Tibial artery (tissue), 4 donors: ENCODE measurements at regions not wholly inside any gene's neighbourhood (a gene's known extent, or its start where the extent isn't known, plus 50 kb on each side); places are given as distances from the start of the nearest gene placed in this dataset.
"Not testable (repeated sequence)": the region's sequence is repeated elsewhere in the genome, so short reads cannot be mapped to it uniquely, and the experiment has no call there.

Source experiments
- DNase-seq, 2 donors: peaks; one replicate each; pipeline ENCODE4 v3.0.0-alpha.2; 2019
- H3K27ac ChIP-seq, 2 donors: fragments of 200-600 bp; sonication (generic) in 1 of 2; 1 replicate in 1 of 2; 2 replicates in 1 of 2; pipeline ENCODE4 v1.5.1; 2018 to 2019; ENCODE audit warnings: mild to moderate bottlenecking in 1 of 2
- H3K27me3 ChIP-seq, 2 donors: fragments of 200-600 bp; sonication (generic) in 1 of 2; one replicate each; pipeline versions ENCODE4 v1.5.1 to v1.6.0; 2016 to 2019
- H3K36me3 ChIP-seq, 3 donors: fragments of 200-600 bp; sonication (generic) in 2 of 3; one replicate each; pipeline ENCODE4 v1.5.1; 2016 to 2019; ENCODE audit warnings: mild to moderate bottlenecking in 2 of 3
- H3K4me1 ChIP-seq, 4 donors: fragments of 200-600 bp; sonication (generic) in 2 of 4; 1 replicate in 3 of 4; 2 replicates in 1 of 4; pipeline ENCODE4 v1.5.1; 2016 to 2019
- H3K4me3 ChIP-seq, 2 donors: fragments of 200-600 bp; sonication (generic) in 1 of 2; 1 replicate in 1 of 2; 2 replicates in 1 of 2; pipeline ENCODE4 v1.5.1; 2018 to 2019; ENCODE audit warnings: mild to moderate bottlenecking in 2 of 2
- H3K9me3 ChIP-seq, 3 donors: fragments of 200-600 bp; sonication (generic) in 1 of 3; one replicate each; pipeline ENCODE4 v1.5.1; 2016 to 2019
- intact Hi-C: fragments of 100-400 bp; cut with DNase I; formaldehyde crosslinking; loops from one replicate; pipeline ENCODE4 v1.15.0; 2023; ENCODE audit warnings: low total_unique reads
- TF ChIP-seq, protein P1 (sequence below), 2 experiments: fragments of 200-600 bp in 1 of 2; fragments of 450-650 bp in 1 of 2; IDR thresholded peaks; one replicate each; pipeline ENCODE4 v1.5.1; 2017 to 2019; ENCODE audit warnings: antibody characterized with exemption in 2 of 2, mild to moderate bottlenecking in 1 of 2, moderate library complexity in 1 of 2

DNA sequence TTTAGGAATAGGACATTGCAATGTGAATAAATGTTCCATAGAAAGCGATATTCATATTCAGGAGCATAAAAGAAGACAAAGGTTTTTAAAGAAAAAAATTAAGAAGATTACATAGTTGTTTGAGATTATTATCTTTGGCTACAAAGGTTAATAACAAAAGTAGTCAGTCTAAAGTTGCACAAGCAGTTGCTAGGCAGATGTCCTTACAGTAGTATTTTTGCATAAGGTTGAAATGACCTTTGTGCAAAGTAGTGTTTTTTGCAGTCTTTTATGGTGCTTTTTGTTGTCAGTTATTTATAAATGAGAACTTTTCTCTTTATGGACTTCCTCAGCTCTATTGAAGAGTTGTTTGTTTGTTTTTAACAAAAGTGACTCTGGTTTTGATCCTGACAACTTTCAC is 447.8 kb downstream of the AMY1C start:
- DNase-seq: no peak
- Histone ChIP-seq H3K36me3 (no peaks in the 10 kb centered on the region), H3K4me1 (no peaks in the 10 kb centered on the region), H3K9me3 (peaks cover 0 to 3% (median 2%) of the 10 kb centered on the region in 3 donors), H3K27ac (no peak overlapping the region), H3K27me3 (no peaks in the 10 kb centered on the region), H3K4me3 (no peak overlapping the region)
- intact Hi-C loops: no loop called here
- TF ChIP-seq, protein P1, sequence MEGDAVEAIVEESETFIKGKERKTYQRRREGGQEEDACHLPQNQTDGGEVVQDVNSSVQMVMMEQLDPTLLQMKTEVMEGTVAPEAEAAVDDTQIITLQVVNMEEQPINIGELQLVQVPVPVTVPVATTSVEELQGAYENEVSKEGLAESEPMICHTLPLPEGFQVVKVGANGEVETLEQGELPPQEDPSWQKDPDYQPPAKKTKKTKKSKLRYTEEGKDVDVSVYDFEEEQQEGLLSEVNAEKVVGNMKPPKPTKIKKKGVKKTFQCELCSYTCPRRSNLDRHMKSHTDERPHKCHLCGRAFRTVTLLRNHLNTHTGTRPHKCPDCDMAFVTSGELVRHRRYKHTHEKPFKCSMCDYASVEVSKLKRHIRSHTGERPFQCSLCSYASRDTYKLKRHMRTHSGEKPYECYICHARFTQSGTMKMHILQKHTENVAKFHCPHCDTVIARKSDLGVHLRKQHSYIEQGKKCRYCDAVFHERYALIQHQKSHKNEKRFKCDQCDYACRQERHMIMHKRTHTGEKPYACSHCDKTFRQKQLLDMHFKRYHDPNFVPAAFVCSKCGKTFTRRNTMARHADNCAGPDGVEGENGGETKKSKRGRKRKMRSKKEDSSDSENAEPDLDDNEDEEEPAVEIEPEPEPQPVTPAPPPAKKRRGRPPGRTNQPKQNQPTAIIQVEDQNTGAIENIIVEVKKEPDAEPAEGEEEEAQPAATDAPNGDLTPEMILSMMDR (IDR thresholded peaks at IDR 0.05): no peak

DNA sequence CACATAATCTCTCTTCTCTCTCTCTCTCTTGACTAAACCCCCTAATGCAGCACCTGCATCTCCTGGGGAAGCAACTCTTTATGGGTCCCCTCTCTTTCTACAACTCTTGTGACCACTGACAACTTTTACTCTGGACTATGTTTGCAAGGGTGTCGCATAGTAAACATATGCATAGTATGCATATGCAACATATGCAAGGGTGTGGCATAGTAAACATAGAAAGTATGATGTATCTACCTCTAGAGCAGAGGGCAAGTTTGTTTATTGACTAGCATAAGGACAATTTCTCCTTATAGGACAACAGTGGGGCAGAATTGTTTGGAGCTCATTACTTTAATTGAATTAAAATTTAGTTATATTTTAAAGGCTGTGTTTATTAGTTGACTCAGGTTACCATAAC is 462.5 kb downstream of the AMY1C start:
- no peak for DNase-seq
- TF ChIP-seq, protein P1 (IDR thresholded peaks at IDR 0.05): no peak
- no peaks in the 10 kb centered on the region for H3K9me3 ChIP-seq
- H3K27ac ChIP-seq: no peak overlapping the region
- intact Hi-C loops: no loop called here
- no peaks in the 10 kb centered on the region for H3K36me3 ChIP-seq
- no peaks in the 10 kb centered on the region for H3K4me1 ChIP-seq
- no peak overlapping the region for H3K4me3 ChIP-seq
- H3K27me3 ChIP-seq: no peaks in the 10 kb centered on the region

DNA sequence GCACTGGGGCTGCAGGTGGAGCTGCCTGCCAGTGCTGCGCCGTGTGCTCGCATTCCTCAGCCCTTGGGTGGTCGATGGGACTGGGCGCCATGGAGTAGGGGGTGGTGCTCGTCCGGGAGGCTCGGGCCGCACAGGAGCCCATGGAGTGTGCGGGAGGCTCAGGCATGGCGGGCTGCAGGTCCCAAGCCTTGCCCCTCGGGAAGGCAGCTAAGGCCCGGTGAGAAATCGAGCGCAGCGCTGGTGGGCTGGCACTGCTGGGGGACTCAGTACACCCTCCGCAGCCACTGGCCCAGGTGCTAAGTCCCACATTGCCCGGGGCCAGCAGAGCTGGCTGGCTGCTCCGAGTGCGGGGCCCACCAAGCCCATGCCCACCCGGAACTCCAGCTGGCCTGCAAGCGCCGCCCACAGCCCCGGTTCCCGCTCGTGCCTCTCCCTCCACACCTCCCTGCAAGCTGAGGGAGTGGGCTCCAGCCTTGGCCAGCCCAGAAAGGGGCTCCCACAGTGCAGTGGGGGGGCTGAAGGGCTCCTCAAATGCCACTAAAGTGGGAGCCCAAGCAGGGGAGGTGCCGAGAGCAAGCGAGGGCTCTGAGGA is 467.8 kb downstream of the AMY1C start:
- H3K4me1 ChIP-seq, H3K36me3 ChIP-seq, intact Hi-C loops, H3K27me3 ChIP-seq, H3K9me3 ChIP-seq, DNase-seq, H3K4me3 ChIP-seq, H3K27ac ChIP-seq: not testable (repeated sequence)

DNA sequence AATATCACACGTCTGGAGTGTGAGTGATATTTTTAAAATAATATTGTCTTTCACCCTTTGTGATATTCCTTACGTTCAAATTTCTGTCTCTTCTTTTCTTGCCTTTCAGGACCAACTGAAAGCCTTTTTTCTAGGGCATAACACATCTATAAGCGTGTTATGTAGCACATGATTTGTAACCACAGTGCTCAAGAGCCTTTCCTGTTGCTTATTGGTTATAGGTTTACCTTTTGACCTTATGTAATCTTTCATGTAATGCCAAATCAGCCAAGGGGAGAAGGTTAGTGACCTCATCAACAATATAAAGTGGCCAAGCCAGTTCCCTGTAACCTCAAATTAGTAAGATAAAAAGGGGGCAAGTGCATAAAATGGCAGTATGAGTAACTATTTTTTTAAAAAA is 480.2 kb downstream of the AMY1C start:
- no peak for DNase-seq
- no peak overlapping the region for H3K27ac ChIP-seq
- H3K9me3 ChIP-seq: no peaks in the 10 kb centered on the region
- H3K4me1 ChIP-seq: no peaks in the 10 kb centered on the region
- H3K36me3 ChIP-seq: no peaks in the 10 kb centered on the region
- TF ChIP-seq, protein P1 (IDR thresholded peaks at IDR 0.05): no peak
- intact Hi-C loops: no loop called here
- H3K4me3 ChIP-seq: no peak overlapping the region
- no peaks in the 10 kb centered on the region for H3K27me3 ChIP-seq

DNA sequence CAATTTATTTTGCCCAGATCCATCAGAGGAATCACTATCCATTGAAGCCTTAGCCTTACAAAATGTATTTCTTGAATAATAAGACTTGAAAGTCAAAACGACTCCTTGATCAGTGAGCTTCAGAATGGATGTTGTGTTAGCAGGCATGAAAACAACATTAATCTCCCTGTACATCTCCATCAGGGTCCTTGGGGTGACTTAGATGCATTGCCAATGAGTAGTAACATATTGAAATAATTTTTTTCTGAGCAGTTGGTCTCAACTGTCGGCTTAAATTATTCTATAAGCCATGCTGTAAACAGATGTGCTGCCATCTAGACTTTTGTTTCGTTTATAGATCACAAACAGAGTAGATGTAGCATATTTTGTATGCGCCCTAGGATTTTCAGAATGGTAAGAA is 482.0 kb downstream of the AMY1C start:
- no peak for DNase-seq
- TF ChIP-seq, protein P1 (IDR thresholded peaks at IDR 0.05): no peak
- no peak overlapping the region for H3K4me3 ChIP-seq
- no peaks in the 10 kb centered on the region for H3K4me1 ChIP-seq
- H3K27ac ChIP-seq: no peak overlapping the region
- H3K27me3 ChIP-seq: no peaks in the 10 kb centered on the region
- H3K9me3 ChIP-seq: no peaks in the 10 kb centered on the region
- no peaks in the 10 kb centered on the region for H3K36me3 ChIP-seq
- intact Hi-C loops: no loop called here

DNA sequence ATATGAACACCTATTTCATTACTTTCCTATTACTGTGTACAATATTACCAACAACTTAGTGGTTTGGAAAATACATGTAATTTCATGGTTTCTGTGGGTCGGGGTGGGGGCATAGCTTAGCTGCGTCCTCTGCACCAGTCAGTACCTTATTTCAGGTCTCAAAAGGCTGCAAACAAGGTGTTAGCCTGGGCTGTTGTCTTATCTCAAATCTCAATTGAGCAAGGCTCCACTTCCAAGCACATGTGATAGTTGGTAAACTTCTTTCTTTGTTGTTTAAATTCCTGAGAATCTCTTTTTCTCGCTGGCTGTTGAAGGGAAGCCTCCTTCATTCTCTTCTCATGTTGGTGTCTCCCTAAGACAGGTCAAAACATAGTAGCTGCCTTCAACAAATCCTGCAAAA is 485.4 kb downstream of the AMY1C start:
- H3K9me3 ChIP-seq: peaks cover 0 to 4% (median 0%) of the 10 kb centered on the region in 3 donors
- DNase-seq: no peak
- TF ChIP-seq, protein P1 (IDR thresholded peaks at IDR 0.05): no peak
- no peak overlapping the region for H3K27ac ChIP-seq
- H3K36me3 ChIP-seq: no peaks in the 10 kb centered on the region
- no peak overlapping the region for H3K4me3 ChIP-seq
- H3K27me3 ChIP-seq: no peaks in the 10 kb centered on the region
- intact Hi-C loops: no loop called here
- no peaks in the 10 kb centered on the region for H3K4me1 ChIP-seq
